ENCODE measurements at regions not wholly inside any gene's neighbourhood (a gene's known extent, or its start where the extent isn't known, plus 50 kb on each side); places are given as distances from the start of the nearest gene placed in this dataset.

DNA sequence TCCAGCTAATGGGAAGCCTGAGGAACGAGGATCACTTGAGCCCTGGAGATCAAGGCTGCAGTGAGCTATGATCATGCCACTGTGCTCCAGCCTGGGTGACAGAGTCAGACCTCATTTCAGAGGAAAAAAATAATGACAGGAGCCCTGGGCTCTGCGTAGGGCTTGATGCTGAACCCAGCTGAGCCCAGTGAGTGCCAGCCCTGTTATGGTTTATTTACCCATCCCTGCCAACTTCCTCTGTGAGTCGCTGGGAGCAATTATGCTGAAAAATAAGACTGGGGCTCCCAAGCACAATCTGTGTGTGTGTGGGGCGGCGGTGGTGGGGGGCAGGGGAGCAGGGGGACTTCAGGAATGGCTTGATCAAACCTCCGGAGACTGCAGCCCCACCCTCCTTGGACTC, 75.9 kb upstream of the PMEPA1 start:
- DNase-seq (ENCODE audit: extremely low read depth, low read depth) = no peak
- TF ChIP-seq CTCF (IDR thresholded peaks at IDR 0.05; ENCODE audit: low read depth, low read length) = no peak

DNA sequence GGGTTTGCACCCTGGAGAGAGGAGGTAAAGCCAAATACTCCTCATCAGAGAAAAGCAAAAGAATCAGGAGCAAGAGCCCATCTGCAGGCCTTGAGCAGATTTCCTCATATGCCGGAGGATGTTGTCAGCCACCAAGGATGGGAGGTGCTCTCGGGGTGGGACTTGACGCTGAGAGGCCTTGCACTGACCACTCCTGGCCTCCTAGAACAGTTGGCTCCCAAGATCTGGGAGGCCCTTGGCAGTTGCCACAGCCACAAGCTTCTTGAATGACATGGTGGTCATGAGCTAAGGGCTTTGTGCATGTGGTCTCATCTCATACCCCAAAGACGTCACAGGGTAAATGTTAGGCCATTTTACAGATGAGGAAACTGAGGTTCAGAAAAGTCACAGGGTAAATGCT, 75.2 kb upstream of the PMEPA1 start:
- DNase-seq (ENCODE audit: extremely low read depth, low read depth) = no peak

DNA sequence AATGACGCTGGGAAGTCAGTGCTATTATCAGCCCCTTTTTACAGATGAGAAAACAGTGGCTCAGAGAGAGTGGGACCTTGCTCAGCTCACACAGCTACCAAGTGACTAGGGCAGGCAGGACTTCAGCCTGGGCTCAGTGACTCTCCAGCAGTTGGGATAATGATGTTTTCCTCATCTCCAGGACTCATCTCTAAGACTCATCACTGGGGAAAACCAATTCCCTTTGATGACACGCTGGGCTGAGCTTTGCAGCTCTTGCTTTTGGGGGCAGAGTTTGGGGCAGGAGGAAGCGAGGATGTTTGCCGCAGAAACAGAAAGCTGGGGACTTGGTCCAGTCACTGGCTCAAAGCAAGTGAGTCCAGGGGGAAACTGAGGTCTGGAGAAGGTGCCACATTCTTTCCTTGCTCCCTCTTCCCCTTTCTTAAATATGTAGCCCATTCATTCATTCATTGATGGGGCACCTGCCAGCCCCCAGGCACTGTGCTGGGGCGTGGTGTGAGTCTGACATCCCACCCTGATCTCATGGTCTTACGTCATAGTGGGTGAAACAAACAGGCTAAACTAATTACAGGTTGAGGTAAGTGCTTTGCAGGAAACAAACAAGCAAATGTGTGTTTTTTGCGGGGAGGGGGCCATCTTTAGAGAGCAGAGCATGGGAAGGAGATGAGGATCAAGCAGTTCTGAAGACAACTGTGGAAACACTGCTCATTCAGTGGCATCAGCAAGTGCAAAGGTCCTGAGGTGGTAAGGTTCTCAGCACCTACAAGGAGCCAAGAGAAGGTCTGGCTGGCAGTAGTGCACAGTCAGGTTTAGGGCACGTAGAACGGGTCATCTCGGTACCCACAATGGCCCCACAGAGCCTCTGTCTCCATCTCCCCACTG, 74.4 kb upstream of the PMEPA1 start:
- no peak for DNase-seq (ENCODE audit: extremely low read depth, low read depth)
- no peak for TF ChIP-seq CTCF (IDR thresholded peaks at IDR 0.05; ENCODE audit: low read depth, low read length)

More for the DNA sequence above, 75.2 kb upstream of the PMEPA1 start:
- TF ChIP-seq CTCF (IDR thresholded peaks at IDR 0.05; ENCODE audit: low read depth, low read length) = no peak

DNA sequence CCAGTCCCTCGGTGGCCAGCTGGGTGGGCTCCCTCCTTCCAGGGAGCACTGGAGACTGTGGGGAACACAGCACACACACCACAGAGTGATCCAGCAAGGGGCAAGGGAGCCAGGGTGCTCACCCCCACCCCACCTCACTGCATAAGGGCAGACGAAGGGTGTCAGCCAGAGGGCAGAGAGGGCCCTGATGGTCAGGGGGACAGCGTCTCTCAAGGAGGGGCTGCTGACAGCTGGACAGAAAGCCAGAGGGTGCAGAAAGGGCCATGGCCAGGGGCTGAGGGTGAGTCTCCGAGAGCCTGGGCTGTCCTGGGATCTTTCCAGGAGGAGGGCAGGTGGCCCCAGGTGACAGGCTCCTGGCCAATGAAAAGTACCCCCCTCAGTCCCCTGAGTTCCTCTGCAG, 73.4 kb upstream of the PMEPA1 start:
- no peak for TF ChIP-seq CTCF (IDR thresholded peaks at IDR 0.05; ENCODE audit: low read depth, low read length)
- no peak for DNase-seq (ENCODE audit: extremely low read depth, low read depth)

GRCh38 chr20:57782631-57783041, 72.8 kb upstream of the PMEPA1 start:
- DNase-seq (ENCODE audit: extremely low read depth, low read depth) = no peak
- TF ChIP-seq CTCF (IDR thresholded peaks at IDR 0.05; ENCODE audit: low read depth, low read length) = no peak

GRCh38 chr20:57781901-57782300, 72.1 kb upstream of the PMEPA1 start:
- no peak for TF ChIP-seq CTCF (IDR thresholded peaks at IDR 0.05; ENCODE audit: low read depth, low read length)
- no peak for DNase-seq (ENCODE audit: extremely low read depth, low read depth)

GRCh38 chr20:57780906-57781305, 71.1 kb upstream of the PMEPA1 start:
- no peak for DNase-seq (ENCODE audit: extremely low read depth, low read depth)
- TF ChIP-seq CTCF (IDR thresholded peaks at IDR 0.05; ENCODE audit: low read depth, low read length) = no peak
